ENCODE measurements at regions not wholly inside any gene's neighbourhood (a gene's known extent, or its start where the extent isn't known, plus 50 kb on each side); places are given as distances from the start of the nearest gene placed in this dataset.

- TF ChIP-seq CTCF (IDR thresholded peaks at IDR 0.05) (no peak), POLR2A (IDR thresholded peaks at IDR 0.05) (no peak)
Measured at GRCh38 chr4:3849140-3849539, 83.0 kb downstream of the ADRA2C start.

Data from prostate gland (tissue), 2 donors.